ENCODE measurements at regions not wholly inside any gene's neighbourhood (a gene's known extent, or its start where the extent isn't known, plus 50 kb on each side); places are given as distances from the start of the nearest gene placed in this dataset.
"Not testable (repeated sequence)": the region's sequence is repeated elsewhere in the genome, so short reads cannot be mapped to it uniquely, and the experiment has no call there.

DNA sequence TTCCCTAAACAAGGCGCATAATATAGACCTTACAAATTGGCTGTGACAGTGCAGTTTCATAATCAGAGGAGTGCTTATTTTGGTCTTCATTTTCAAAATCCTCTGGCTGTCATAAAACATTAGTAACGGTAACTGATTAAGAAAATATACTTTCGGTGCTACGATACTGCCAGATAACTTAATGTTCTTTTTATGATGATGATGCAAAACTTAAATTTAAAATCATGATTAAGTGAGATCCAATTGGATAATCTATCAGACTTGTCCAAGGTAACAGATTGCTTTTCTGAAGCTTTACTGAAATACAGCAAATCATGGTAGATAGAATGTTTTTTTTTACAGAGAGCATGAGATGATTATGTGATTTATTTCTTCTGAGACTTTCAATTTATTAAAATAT, 364.2 kb upstream of the CNTN3 start:
- no peak for DNase-seq

DNA sequence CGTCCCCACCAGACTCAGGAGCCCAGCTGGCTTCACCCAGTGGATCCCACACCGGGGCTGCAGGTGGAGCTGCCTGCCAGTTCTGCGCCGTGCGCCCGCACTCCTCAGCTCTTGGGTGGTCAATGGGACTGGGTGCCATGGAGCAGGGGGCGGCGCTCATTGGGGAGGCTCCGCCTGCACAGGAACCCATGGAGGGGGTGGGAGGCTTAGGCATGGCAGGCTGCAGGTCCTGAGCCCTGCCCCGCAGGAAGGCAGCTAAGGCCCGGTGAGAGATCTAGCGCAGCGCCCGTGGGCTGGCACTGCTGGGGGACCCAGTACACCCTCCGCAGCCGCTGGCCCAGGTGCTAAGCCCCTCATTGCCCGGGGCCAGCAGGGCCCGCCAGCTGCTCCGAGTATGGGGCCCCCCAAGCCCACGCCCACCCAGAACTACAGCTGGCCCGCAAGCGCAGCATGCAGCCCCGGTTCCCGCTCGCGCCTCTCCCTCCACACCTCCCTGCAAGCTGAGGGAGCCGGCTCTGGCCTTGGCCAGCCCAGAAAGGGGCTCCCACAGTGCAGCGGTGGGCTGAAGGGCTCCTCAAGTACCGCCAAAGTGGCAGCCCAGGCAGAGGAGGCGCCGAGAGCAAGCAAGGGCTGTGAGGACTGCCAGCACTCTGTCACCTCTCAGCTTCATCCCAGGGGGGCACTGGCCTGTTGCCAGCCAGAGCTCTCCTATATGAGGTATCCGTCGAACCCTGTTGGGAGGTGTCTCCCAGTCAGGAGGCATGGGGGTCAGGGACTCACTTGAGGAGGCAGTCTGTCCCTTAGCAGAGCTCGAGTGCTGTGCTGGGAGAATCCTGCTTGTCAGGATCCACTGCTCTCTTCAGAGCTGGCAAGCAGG, 370.8 kb upstream of the CNTN3 start:
- not testable (repeated sequence) for DNase-seq

DNA sequence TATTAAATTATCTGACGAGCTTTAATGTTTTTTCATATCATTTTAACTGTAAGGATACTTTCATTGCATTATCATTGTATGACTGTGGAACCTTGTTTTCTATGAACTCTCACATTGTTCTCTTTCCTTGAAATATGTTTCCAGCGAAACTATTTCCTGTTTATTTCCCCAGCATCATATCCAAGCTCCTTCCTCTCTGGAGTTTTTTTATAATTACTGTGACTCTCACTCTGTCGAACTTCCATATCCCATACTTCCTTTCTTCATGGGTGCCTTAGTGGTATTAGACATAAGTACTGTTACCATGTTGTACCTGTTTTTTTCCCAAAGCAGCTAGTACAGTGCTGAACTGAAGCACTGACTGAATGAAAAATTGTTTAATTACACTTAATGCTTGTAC, 373.6 kb upstream of the CNTN3 start:
- no peak for DNase-seq

DNA sequence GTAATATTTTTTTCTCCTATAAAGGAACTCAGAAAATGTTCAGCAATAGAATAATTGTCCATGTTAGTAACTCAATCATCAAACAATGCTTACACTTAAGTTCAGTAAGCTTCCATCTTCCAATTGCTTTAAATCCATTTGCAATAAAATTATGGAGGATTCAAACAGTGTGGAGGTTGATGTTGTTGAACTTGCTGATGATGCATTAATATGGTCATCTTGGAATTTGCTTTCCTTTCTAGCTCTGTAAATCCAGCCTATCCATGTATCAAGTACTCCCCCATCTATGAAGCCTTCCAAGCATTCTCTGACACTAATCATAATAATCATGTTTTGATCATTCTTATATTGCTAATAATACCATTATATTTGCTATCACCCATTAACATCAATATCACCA, 378.4 kb upstream of the CNTN3 start:
- no peak for DNase-seq

DNA sequence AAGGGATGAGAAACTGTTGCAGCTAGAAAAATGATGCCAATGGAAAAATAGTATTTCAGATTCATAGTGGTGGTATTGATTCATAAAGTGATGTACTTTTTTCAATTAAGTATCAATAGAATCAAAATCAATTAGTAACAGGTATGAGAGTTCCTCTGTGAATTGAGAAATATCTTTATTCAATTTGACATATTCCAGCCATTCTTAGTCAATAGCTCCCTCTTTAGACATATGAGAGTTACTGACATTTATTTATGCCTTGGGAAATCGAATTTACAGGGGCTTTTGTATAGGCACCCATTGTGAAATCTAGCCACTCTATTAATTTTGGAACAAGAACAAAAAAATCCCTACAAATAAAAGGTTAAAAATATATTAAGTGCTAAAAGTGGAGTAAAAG, 386.9 kb upstream of the CNTN3 start:
- no peak for DNase-seq

DNA sequence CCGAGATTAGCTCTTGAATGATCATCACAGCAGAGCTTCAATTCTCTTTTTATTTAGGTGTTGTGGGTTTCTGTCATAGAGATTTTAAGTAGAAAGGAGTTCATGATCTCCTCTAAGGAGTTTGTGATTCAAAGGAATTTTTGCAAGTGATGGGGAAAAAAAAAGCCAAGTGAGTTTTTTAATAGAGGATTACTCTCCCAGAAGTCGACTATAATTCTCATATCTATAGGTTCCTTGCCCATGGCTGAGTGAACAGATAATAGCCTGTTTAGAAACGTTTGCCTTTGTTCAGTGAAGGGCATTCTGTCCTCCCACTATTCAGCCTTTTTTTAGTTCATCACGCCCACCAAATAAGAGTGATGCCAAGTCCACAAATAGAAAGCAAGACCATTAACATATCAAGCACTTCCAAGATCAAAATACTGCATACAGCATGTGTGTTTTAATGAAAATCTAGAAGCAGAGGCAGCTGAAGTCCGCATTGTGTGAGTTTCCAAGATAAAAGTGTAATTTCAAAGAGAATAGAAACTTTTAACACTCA, 398.4 kb upstream of the CNTN3 start:
- DNase-seq, result no peak

DNA sequence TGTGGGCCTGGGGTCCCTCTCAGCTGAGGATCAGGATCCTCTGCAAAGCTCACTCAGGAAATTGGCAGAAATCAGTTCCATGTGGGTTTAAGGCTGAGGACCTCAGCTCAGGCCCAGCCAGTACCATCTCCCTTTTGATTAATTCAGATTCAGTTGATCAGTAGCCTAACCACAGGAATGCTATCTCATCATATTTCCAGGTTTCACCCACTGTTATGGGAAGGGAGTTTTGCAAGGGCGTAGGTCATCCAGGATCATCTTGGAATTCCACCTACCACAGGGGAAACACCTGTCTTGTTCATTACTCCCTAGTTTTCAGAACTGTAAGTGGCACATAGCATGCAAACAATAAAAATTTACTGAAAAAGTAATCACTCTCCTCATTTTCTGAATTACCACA, 399.5 kb upstream of the CNTN3 start:
- no peak for DNase-seq

DNA sequence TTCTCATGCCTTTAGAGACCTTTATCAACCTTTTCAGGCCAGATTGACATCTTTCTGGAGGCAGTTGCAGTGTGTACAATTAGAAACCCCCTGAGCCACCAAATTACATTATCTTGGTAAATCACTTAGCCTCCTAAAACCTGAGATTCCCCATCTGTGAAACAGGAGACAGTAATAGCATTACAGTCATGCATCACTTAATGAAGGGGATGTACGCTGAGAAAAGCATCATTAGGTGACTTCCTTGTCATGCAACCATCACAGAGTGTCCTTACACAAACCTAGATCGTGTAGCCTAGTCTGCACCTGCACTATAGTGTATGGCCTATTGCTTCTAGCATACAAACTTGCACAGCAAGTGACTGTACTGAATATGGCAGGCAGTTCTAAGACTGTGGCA, 400.8 kb upstream of the CNTN3 start:
- no peak for DNase-seq

DNA sequence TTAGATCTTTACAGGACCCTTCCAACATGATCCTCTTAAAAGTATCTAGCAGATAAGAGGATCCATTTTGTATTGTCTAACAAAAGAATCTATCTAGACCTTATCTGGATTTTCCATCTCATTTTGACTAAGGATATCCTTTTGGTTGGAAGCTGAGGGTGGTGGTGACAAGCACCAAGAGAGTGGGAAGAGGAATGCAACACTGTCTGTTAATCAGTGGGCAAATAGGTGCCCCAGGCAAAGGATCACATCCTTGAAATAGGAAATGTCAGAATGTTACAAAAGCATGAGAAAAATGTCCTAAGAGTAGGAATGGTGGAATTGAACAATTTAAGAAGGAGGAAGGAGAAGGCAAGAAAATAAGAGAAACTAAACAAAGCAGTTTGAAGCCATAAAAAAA, 420.7 kb upstream of the CNTN3 start:
- DNase-seq, result no peak

DNA sequence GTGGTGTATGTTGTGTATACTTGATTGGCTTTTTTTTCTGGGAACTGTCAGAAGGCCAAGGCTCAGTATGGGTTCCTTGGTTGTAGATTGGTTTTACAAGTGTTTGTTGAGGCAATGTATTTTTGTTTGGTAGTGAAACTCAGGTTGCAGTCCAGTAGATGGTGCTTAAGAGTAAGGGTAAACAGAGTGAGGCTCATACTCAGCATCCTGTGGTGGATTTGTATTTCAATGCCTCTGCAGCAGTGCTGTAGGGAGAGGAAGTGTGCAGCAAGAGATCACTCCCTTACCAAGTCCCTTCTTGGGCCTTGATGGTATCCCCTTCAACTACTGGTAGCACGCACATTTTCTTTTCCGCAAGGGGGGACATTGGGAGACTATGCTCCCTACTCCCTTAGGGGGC, 428.5 kb upstream of the CNTN3 start:
- DNase-seq, result no peak

DNA sequence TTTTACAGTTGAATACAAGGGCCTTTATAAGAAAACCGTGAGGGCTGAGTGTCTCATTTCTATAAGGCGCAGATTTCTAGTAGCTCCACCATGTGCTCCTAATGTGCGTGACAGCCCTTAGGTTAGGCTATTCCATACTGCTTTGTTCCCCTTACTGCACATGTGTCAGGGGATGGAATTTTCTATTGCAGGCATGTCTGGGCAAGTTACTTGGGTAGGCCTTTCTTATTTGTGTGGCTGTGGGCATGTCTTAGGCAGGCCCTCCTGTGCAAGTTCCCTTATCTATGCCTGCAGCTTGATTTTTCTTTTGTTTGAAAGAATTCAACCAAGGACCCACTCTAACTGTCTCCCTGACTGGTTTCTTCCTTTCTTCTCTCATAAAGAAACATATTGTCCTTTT, 434.2 kb upstream of the CNTN3 start:
- no peak for DNase-seq

DNA sequence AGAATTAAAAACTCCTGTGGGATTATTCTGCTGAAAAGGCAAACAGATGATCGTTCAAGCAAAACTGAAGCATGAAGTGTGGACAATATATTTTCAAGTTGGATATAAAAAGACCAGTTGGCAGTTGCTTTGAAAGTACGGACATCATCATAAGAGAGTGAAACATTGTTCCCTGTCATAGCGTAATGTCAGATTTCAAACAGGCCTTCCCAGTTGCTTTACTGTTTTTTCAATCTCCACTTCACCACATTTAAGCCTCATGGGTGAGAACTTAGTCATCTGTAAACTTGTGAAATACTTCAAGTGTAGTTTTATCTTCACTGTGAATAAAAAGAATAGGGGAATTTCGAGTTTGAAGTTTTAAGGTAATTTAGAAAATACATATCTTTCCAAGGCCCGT, 435.1 kb upstream of the CNTN3 start:
- no peak for DNase-seq

DNA sequence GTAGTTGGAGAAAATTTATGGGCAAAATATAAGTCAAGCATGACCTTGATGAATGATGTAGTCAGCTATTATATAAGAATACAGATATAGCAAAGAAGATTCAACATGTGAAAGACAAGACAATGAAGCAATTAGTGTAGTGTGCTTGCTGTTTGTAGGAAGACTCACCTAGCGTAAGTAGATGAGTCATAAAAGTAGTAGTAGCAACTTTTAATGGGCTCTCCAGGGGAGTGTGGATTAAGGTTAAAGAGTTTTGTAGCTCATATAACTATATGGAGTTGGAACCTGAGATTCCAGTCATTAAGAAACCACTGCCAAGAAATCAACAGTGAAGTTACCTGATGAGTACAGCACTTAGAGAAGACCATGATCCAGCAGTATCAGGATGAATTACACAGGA, 444.7 kb upstream of the CNTN3 start:
- DNase-seq, result no peak

DNA sequence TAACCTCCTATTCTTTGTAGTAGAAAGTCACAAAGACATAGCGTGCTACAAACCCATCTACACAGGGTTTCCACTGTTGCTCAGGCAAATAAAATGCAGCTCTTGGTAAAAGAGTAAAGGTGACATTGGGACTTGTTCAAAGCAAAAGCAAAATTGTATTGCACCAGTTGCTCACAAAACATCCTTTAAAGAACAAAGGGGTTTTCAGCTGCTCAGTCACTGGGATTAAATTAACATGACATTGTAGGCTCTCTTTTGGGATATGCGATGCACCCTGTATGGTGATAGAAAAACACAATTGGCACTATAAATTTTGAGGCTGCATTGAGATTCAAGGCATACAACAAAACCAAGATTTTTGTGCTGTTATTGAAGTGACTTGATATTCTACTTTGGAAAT, 447.3 kb upstream of the CNTN3 start:
- DNase-seq, result no peak

DNA sequence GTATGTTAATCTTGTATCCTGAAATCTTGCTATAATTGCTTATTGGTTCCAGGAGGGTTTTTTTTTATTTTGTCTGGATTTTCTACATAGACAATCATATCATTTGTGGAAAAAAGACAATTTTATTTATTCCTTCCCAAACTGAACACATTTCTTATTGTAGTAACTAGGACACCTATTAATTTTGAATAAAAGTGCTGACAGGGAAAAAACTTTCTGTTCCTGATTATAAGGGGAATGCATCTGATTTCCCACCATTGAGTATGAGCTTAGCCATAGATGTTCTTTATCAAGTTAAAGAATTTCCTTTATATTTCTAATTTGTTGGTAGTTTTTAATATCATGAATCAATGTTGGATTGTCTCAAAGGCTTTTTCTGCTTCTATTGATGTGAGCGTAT, 460.7 kb upstream of the CNTN3 start:
- no peak for DNase-seq

DNA sequence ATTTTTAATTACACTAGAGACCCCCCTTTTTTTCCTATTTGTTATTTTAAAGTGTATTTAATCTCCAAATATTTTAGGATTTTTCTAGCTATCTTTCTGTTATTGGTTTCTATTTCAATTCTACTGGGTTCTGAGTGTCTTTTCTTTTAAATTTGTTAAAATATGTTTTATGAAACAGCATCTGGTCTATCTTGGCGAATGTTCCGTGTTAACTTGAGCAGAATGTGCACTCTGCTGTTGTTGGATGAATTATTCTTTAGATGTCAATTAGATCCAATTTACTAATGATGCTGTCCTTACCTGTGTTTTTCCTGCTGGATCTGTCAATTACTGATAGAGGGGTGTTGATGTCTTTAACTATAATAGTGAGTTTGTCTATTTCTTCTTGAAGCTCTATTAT, 462.0 kb upstream of the CNTN3 start:
- no peak for DNase-seq

DNA sequence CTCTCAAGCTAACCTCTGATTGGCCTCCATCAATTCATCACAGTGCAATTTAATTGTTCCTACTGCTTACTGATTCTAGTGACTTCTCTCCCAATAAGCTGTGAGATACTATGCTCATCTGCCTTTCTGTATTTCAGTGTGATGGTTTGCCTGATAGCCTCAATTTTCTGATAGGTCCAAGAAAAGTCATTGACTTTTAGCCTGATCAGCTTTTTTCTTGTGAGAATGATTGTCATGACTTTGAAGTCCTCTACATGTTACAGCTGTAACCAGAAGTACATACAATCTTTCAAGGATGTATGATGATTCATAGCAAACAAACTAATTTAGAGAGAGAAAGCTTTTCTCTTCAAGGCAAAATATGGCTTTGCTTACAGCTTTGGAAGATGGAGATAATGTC, 463.8 kb upstream of the CNTN3 start:
- DNase-seq, result no peak

DNA sequence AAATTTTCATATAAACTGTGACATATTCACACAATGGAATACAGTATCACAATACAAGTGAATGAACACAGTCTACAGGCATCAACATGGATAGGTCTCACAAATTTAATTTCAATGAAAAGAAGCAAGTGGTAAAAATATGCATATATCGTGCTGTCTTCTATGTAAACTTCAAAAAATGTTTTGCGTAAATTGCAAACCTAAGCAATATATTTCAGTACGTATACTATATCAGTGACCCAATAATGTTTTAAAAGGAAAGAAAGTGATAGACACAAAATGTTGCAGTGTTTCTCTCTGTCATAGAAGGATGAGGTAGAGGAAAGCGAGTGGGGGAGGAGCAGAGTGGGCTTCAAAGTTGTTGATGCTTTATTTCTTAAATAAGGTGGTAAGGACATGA, 468.4 kb upstream of the CNTN3 start:
- no peak for DNase-seq

DNA sequence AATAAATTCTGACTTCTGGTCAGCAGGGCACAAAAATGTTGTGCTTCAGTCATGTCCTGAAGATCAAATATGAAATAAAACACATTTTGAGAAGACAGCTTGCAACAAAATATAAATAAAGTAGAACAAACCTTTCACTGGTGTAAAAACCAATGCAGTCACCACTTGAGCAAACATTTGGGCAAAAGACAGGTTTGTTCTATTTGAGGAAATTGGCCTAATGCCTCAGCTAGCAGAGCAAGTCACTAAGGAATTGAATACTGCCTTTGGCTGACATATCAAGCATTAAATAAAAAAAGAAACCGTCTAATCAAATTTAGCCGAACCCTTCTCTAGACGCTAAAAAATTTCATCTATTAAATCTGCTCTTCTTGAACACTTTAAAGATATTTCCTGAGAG, 475.4 kb upstream of the CNTN3 start:
- DNase-seq, result no peak

DNA sequence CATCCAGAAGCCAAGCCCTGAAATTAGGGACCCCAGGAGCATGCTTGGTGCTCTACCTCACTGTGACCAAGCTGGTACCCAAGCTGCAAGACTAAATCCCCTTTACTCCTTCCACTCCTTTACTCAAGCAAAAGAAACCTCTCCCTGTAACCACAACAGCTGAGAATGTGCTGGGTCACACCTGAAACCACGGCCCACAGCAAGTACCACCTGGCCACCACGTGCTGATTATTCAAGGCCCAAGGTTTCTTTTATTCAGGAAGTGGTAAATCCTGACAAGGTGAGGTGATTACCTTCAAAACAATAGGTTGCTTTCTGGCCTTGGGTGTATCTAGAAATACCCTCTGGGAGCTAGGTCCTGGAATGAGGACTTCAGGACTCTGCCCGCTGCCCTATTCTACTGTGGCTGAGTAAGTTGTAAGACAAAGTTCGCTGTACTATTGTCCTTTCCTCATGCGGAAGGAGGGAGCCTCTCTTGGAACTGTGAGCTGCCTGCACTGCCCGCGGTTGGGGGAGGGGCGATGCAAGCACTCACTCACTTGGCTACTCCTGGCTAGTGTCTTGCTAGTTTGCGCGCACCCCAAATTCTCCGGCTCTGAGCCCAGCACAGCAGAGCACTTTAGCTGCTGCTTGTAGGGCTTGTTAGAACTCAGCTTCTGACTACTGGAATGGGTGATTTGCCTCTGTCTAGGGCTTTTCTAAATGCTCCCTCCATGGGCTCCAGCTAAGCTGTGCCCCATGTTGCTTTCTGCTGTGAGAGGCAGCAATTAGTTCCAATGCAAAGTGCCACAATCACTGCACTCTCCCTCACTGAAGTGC, 487.1 kb upstream of the CNTN3 start:
- no peak for DNase-seq

DNA sequence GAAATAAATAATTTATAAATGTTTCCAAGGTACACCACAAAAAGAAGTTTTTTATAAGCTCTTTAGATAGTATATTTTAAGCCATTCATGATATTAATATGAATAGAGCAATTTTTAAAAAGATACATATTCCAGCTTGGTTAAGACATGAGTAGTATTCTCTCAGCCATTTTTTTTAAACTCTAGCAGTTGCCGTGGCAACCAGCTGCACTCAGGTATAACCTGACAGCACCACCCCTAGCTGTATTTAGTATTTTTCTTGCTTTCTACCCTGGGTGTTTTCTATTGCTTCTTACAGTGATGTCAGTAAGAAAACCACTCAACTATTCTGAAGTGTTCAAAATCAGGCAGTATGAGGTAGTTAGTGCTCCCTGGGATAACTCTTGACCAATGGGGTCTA, 496.3 kb upstream of the CNTN3 start:
- DNase-seq, result no peak

DNA sequence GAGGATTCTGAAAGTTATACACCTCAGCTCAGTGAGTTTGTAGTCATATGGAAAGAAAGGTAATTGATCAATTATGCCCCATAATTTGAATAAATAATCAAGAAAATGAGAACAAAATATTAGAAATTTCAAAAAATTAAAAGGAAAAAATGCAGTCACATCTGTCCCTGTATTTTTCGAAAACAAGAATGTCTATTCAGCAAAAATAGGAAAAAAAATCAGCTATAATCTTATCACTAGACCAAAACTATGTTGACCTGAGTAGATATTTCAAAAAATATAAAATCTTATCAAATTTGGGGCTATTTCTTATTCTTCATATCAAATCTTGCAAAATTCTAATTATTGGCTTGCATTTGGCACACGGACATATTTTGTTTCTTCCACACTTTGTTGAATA, 501.2 kb upstream of the CNTN3 start:
- no peak for DNase-seq

DNA sequence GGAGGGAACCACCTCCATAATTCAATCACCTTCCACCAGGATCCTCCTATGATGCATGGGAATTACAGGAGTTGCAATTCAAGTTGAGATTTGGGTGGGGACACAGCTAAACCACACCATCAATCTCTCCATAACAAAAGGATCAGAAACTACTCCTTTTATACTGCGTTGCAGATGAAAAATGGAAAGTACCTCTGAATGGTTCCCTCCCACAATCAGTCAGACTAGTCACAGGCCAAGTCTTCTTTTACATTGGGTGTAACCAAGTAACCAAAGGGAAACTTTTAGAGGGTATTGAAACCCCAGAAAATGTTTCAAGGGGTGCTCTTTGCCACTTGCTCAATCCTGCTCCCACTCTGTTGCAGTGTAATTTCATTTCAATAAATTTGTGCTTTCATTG, 504.3 kb upstream of the CNTN3 start:
- DNase-seq, result no peak

DNA sequence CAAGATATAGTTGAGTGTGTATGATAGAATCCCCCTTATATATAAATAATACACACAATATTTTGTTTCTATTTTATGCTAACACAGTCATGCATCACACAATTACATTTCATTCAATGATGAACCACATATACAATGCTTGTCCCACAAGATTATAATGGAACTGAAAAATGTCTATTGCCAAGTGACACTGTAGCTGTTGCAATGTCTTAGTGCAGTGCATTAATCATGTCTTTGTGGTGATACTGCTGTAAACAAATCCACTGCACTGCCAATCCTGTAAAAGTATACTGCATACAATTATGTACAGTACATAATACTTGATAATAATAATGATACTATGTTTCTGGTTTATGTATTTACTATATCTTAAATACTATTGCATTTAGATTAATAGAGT, 512.1 kb upstream of the CNTN3 start:
- no peak for DNase-seq
